Fibroblast of pulmonary artery (primary cell): ENCODE measurements at regions not wholly inside any gene's neighbourhood (a gene's known extent, or its start where the extent isn't known, plus 50 kb on each side); places are given as distances from the start of the nearest gene placed in this dataset.

Experiments
- DNase-seq: peaks from one replicate; pipeline ENCODE4 v3.0.0-alpha.2; 2010; ENCODE audit warnings: low read depth
- H3K4me3 ChIP-seq: replicated peaks from 2 replicates; pipeline ENCODE4 v1.5.1; 2011; ENCODE audit warnings: low read depth, mild to moderate bottlenecking, control low read depth, low read length, moderate library complexity
- TF ChIP-seq, protein P1 (sequence below): IDR thresholded peaks from 2 replicates; pipeline ENCODE4 v1.5.1; 2011; ENCODE audit warnings: mild to moderate bottlenecking, control low read depth, low read length, inconsistent platforms; ENCODE audit errors: missing control alignments

DNA sequence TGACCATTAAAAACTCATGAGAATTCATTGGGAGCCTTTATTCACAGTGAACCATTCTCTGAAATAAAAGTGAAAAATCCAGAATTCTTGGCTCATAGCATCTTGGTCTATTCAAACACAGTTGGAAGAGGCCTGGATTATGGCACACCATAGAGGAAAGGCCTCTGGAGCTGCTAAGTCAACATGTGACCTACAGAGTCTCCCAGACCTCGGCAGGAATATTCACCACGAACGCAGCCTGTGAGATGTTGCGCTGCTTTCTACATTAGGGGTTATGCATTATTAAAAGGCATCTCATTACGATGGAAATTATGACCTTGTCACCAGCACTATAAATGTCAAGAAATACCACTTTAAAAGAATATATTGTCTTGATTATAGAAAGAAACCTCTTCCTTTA, 132.6 kb downstream of the EFNB2 start:
- no peak for DNase-seq
- no peak overlapping the region for H3K4me3 ChIP-seq
- TF ChIP-seq, protein P1, sequence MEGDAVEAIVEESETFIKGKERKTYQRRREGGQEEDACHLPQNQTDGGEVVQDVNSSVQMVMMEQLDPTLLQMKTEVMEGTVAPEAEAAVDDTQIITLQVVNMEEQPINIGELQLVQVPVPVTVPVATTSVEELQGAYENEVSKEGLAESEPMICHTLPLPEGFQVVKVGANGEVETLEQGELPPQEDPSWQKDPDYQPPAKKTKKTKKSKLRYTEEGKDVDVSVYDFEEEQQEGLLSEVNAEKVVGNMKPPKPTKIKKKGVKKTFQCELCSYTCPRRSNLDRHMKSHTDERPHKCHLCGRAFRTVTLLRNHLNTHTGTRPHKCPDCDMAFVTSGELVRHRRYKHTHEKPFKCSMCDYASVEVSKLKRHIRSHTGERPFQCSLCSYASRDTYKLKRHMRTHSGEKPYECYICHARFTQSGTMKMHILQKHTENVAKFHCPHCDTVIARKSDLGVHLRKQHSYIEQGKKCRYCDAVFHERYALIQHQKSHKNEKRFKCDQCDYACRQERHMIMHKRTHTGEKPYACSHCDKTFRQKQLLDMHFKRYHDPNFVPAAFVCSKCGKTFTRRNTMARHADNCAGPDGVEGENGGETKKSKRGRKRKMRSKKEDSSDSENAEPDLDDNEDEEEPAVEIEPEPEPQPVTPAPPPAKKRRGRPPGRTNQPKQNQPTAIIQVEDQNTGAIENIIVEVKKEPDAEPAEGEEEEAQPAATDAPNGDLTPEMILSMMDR: no peak

DNA sequence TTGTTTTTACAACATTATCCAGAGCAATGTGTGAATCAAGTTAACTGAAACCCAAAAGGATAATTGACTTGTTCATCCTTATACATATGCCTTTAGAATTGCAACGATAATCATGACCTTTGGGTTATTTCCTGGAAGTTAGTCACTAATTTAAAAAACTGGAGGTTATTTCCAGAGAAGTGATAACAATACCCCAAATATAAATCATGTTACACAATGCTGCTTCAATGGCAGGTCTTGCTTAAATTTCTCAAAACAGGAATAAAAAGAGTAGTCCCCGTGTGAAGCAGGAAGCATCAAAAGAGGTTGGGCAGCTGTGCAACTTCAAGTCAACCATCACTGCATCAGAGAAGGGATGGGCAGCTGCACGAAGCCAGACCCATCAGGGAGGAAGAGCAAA, 134.4 kb downstream of the EFNB2 start:
- DNase-seq: peak; percentile 21
- TF ChIP-seq, protein P1: no peak
- no peak overlapping the region for H3K4me3 ChIP-seq

DNA sequence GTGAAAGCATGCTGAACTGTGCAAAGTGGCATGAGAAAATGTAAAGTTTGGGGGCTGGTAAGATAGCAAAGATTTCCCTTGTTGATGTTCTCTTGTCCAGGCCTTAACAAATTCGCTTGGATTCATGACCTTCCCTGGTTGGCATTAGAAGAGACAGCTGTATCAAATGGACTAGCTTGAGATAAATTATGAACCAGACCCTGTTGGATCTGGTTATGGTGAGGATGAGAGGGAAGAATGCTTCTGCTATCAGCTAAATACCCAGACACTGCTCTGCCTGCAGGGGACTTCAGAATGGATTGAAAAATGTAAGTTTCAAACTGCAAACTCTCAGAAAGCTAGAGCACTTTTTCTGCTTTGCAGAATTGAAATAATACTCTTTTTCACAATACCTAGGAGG, 135.2 kb downstream of the EFNB2 start:
- no peak for DNase-seq
- TF ChIP-seq, protein P1: no peak
- H3K4me3 ChIP-seq: no peak overlapping the region

DNA sequence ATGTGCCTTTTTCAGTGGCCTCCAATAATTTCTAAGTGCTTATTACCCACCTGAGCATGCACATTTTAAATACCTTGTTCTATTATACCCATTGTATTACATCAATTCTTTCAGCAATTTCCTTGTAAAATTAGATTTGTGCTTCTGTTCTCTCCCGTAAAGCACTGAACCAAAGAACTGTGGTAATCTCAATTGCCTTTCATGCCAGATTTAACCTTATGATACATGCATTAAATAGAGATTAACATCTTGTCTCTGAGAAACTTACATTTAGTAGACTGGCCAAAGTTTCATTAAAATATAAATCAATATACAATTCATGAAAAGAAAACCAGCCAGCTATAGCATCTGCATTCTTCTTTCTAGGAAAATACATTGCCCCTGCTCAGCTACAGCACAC, 137.2 kb downstream of the EFNB2 start:
- TF ChIP-seq, protein P1: no peak
- H3K4me3 ChIP-seq: no peak overlapping the region
- DNase-seq: no peak

DNA sequence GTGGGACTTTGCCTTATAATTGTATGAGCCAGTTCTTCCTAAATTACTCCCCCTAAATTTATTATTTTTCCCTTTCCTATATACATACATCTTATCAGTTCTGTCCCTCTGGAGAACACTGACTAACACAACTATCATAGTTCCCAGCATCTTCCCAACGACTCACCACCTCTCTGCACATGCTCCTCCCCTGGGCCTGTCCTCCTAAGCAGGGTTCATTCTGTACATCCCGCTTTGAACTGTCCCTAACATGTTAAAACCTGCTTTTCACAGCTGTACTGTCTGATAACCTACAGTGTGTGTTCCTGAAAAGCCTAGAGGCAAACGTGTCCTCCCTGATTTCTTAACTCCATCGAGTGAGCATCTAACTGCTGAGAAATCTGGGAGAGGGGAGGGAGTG, 141.7 kb downstream of the EFNB2 start:
- DNase-seq: peak; percentile 51
- no peak overlapping the region for H3K4me3 ChIP-seq
- TF ChIP-seq, protein P1: no peak

DNA sequence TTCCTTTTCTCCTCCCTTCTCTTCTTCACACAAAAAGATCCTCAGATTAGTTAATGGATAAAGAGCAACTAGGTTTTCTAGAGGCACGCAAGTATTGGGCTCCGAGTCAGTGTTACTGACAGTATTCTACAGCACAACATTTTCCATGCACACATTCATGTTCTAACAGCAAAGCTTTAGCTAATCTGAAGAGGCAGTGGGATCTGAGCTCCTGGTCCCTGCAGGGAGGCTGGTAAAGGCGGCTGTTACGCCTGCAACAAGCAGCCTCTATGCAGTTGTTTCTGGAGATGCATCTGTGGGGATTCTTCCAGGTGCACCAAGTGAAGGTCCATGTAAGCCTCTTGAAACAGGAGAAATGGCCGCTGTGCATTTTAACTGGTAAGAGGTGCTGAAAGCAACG, 143.8 kb downstream of the EFNB2 start:
- TF ChIP-seq, protein P1: no peak
- H3K4me3 ChIP-seq: no peak overlapping the region
- DNase-seq: no peak

DNA sequence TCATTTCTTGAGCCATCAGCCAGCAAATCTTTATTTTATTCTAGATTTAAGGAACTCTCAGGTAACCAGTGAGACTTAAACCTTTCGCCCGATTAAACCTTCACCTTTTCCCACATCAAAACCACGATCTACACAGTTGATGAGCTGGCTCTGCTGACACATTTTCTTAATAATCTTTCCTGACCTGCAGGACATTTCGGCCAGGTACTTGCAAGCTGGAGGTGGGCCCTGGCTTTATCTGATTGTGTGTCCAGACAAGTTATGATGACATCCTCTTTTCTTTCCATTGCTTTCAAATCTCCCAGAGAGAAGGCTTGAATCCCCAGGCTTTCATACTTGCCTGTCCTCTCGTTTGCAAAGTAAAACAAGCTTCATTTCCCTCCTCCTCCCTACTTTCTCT, 144.2 kb downstream of the EFNB2 start:
- DNase-seq: no peak
- TF ChIP-seq, protein P1: no peak
- H3K4me3 ChIP-seq: no peak overlapping the region
